Natural killer cell (primary cell): ENCODE measurements at regions not wholly inside any gene's neighbourhood (a gene's known extent, or its start where the extent isn't known, plus 50 kb on each side); places are given as distances from the start of the nearest gene placed in this dataset.

ENCODE experiments used
- ATAC-seq, 3 donors: fragments of 150-1000 bp in 2 of 3; fragments of 200-7000 bp in 1 of 3; cut with Tn5 transposase; 1 replicate in 1 of 3; 2 replicates in 2 of 3; pipeline ENCODE4 v1.10.0; 2021; ENCODE audit warnings: mild to moderate bottlenecking in 2 of 3, moderate library complexity in 2 of 3
- DNase-seq, 2 donors: peaks; one replicate each; pipeline versions ENCODE4 v3.0.0 to v3.0.0-alpha.2; 2013 to 2021; ENCODE audit warnings: mixed read lengths in 1 of 2
- H3K27ac ChIP-seq: one replicate; pipeline ENCODE4 v1.5.1; 2013; ENCODE audit warnings: mild to moderate bottlenecking, low read length
- H3K27me3 ChIP-seq: one replicate; pipeline ENCODE4 v1.6.1; 2013; ENCODE audit warnings: low read length; ENCODE audit not compliant: control insufficient read depth, insufficient read depth
- H3K36me3 ChIP-seq: one replicate; pipeline ENCODE4 v1.6.1; 2013; ENCODE audit warnings: low read length; ENCODE audit not compliant: control insufficient read depth, insufficient read depth
- H3K4me1 ChIP-seq: one replicate; pipeline ENCODE4 v1.6.1; 2013; ENCODE audit warnings: low read length; ENCODE audit not compliant: control insufficient read depth, insufficient read depth
- H3K4me3 ChIP-seq: one replicate; pipeline ENCODE4 v1.5.1; 2013; ENCODE audit warnings: low read length
- H3K9me3 ChIP-seq: one replicate; pipeline ENCODE4 v1.6.1; 2013; ENCODE audit warnings: low read length; ENCODE audit not compliant: control insufficient read depth, insufficient read depth
- H3K27ac Mint-ChIP-seq, 2 donors: one replicate each; pipeline ENCODE4 v1.8.0; 2022; ENCODE audit warnings: mild to moderate bottlenecking in 2 of 2, mixed read lengths in 2 of 2, moderate library complexity in 1 of 2
- H3K27me3 Mint-ChIP-seq, 2 donors: one replicate each; pipeline ENCODE4 v1.8.0; 2022; ENCODE audit warnings: low read depth in 2 of 2, mixed read lengths in 2 of 2
- H3K36me3 Mint-ChIP-seq: one replicate; pipeline ENCODE4 v1.8.0; 2022; ENCODE audit warnings: mixed read lengths
- H3K4me1 Mint-ChIP-seq, 2 donors: one replicate each; pipeline ENCODE4 v1.8.0; 2022; ENCODE audit warnings: mixed read lengths in 2 of 2
- H3K4me3 Mint-ChIP-seq: one replicate; pipeline ENCODE4 v1.8.0; 2022; ENCODE audit warnings: mild to moderate bottlenecking, moderate library complexity, mixed read lengths
- H3K9me3 Mint-ChIP-seq, 2 donors: one replicate each; pipeline ENCODE4 v1.8.0; 2022; ENCODE audit warnings: mixed read lengths in 2 of 2
- WGBS: methylation state at CpG from one replicate; pipeline ENCODE4 v1.1.7; 2013; ENCODE audit warnings: missing lambda C conversion rate; ENCODE audit not compliant: insufficient coverage; 5-methylcytosine and 5-hydroxymethylcytosine counted together
- intact Hi-C: fragments of 100-400 bp; cut with micrococcal nuclease; formaldehyde crosslinking; loops from one replicate; pipeline ENCODE4 v1.14.2; 2022
- TF ChIP-seq, protein P1 (sequence below): fragments of 200-600 bp; IDR thresholded peaks from one replicate; pipeline ENCODE4 v1.8.0; 2022; ENCODE audit warnings: antibody characterized with exemption

DNA sequence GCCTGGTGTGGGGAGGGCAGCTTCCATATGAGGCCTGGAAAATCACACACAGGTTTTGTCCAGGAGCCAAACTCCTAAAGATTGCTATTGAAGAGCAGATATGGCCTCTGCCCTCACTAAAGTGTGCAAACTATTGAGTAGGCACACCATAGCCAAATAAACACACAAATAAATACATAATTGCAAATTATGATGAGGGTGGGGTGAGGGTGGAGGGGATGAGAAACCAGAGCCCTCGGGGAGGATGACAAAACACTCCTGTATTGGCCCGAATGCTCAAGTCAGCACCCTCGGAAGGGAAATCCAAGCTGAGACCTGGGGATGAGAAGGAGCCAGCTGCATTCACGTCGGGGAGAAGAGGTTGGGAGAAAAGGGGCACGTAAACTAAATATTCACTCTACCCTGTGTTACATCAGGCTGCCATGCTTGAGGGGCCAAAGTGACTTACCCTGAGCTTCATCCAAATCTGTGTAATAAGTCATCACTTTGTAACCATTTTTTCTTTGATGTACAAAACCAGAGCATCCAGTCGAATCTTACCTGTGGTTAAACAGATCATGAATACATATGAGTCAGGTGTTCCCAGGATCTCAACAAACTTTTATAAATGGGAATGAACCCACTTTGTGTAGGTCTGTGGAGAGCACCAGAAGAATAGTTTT, 73.9 kb upstream of the PCSK1 start:
- 92% methylated on average over 6 of the region's 7 CpGs for WGBS
- Histone ChIP-seq H3K36me3 (no peaks in the 10 kb centered on the region), H3K9me3 (no peaks in the 10 kb centered on the region), H3K4me3 (no peak overlapping the region), H3K27ac (no peak overlapping the region), H3K4me1 (no peaks in the 10 kb centered on the region), H3K27me3 (no peaks in the 10 kb centered on the region)
- Mint-ChIP-seq H3K36me3 (no peaks in the 10 kb centered on the region), H3K4me1 (no peaks in the 10 kb centered on the region), H3K27me3 (peaks cover 10 to 24% of the 10 kb centered on the region in 2 donors), H3K4me3 (no peak overlapping the region), H3K9me3 (no peaks in the 10 kb centered on the region), H3K27ac (no peak overlapping the region)
- ATAC-seq (no peak), DNase-seq (no peak)
- intact Hi-C loops = no loop called here
- TF ChIP-seq, protein P1, sequence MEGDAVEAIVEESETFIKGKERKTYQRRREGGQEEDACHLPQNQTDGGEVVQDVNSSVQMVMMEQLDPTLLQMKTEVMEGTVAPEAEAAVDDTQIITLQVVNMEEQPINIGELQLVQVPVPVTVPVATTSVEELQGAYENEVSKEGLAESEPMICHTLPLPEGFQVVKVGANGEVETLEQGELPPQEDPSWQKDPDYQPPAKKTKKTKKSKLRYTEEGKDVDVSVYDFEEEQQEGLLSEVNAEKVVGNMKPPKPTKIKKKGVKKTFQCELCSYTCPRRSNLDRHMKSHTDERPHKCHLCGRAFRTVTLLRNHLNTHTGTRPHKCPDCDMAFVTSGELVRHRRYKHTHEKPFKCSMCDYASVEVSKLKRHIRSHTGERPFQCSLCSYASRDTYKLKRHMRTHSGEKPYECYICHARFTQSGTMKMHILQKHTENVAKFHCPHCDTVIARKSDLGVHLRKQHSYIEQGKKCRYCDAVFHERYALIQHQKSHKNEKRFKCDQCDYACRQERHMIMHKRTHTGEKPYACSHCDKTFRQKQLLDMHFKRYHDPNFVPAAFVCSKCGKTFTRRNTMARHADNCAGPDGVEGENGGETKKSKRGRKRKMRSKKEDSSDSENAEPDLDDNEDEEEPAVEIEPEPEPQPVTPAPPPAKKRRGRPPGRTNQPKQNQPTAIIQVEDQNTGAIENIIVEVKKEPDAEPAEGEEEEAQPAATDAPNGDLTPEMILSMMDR = no peak

DNA sequence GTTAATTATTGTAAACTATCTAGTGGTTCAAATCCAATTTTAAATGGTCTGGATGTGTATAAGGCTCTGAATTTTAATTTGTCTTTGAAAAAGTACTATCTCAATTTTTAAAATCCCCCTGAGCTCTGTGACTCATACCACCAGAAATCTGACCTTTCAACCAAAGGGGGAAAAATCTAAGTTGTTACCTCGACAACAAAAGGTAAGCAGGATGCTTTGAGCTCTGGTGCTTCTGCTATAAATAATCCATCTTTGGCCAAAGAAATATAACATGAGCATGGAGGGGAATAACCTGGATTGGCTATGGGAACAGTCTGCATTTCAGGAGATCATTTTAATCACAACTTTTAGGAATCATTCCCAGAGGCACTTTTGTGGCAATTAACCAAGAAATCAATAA, 76.3 kb upstream of the PCSK1 start:
- Mint-ChIP-seq H3K9me3 (no peaks in the 10 kb centered on the region), H3K36me3 (no peaks in the 10 kb centered on the region), H3K4me3 (no peak overlapping the region), H3K27me3 (peaks cover 9 to 23% of the 10 kb centered on the region in 2 donors), H3K4me1 (no peaks in the 10 kb centered on the region), H3K27ac (no peak overlapping the region)
- intact Hi-C loops = no loop called here
- Histone ChIP-seq H3K36me3 (no peaks in the 10 kb centered on the region), H3K27me3 (no peaks in the 10 kb centered on the region), H3K4me1 (no peaks in the 10 kb centered on the region), H3K4me3 (no peak overlapping the region), H3K9me3 (no peaks in the 10 kb centered on the region), H3K27ac (no peak overlapping the region)
- no peak for DNase-seq
- ATAC-seq = no peak
- WGBS = no CpG with 5 or more reads among the region's 1 CpG
- TF ChIP-seq, protein P1 = no peak

DNA sequence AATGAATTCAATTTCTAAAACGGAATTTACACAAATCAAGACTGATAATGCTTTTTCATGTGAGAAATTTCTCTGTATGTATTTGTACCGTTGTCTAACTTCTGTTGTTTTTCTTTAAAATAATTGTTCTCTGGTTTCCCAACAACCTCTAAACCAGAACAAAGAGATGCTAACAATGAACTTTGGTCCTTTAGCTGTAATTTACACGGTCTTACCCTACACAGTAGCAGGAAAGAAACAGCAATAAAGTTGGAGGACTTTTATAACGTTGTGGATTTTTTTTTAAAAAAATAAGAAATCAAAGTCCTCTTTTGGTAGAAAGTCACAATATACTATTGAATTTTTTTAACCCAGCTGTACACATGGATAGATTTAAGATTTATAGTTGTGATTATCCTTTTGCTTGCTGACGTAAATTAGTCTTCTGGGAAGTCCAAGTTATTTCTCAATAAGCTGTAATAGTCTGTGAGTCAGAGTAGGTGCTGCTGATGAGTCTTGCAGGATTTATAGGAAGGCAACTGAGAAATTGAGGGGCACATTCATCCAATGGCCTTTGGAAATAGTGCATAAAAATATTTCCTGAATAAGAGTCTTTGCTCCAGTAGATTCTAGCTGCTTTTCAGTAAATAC, 76.8 kb upstream of the PCSK1 start:
- H3K4me3 ChIP-seq = no peak overlapping the region
- H3K4me1 ChIP-seq = no peaks in the 10 kb centered on the region
- no peak overlapping the region for H3K27ac Mint-ChIP-seq
- no peaks in the 10 kb centered on the region for H3K36me3 ChIP-seq
- H3K36me3 Mint-ChIP-seq = no peaks in the 10 kb centered on the region
- no peaks in the 10 kb centered on the region for H3K4me1 Mint-ChIP-seq
- H3K9me3 Mint-ChIP-seq = no peaks in the 10 kb centered on the region
- DNase-seq (no peak), ATAC-seq (no peak)
- TF ChIP-seq, protein P1 = no peak
- no peak overlapping the region for H3K27ac ChIP-seq
- H3K27me3 Mint-ChIP-seq = peaks cover 10 to 18% of the 10 kb centered on the region in 2 donors
- H3K4me3 Mint-ChIP-seq = no peak overlapping the region
- no peaks in the 10 kb centered on the region for H3K27me3 ChIP-seq
- 61% methylated on average over 1 of the region's 5 CpGs for WGBS
- intact Hi-C loops = no loop called here
- H3K9me3 ChIP-seq = no peaks in the 10 kb centered on the region
